Amygdala (tissue), 56 donors: ENCODE measurements at regions not wholly inside any gene's neighbourhood (a gene's known extent, or its start where the extent isn't known, plus 50 kb on each side); places are given as distances from the start of the nearest gene placed in this dataset.
"Not testable (repeated sequence)": the region's sequence is repeated elsewhere in the genome, so short reads cannot be mapped to it uniquely, and the experiment has no call there.

Experiments
- DNase-seq, 56 donors: peaks; one replicate each; lab custom pipeline; 2025; lab: John Stamatoyannopoulos, UW

- DNase-seq = no peak
These were observed 582.4 kb upstream of the BRINP1 start for GRCh38 chr9:119951591-119951990.

- no peak for DNase-seq
These were observed 581.9 kb upstream of the BRINP1 start for GRCh38 chr9:119951090-119951489.

- no peak for DNase-seq
These were observed 576.5 kb upstream of the BRINP1 start for GRCh38 chr9:119945686-119946085.

- no peak for DNase-seq
These were observed 571.9 kb upstream of the BRINP1 start for GRCh38 chr9:119941091-119941490.

GRCh38 chr9:119938871-119939270 is 569.6 kb upstream of the BRINP1 start:
- no peak for DNase-seq

GRCh38 chr9:119934497-119934896 is 565.3 kb upstream of the BRINP1 start:
- DNase-seq = no peak

- DNase-seq = no peak
These were observed 564.0 kb upstream of the BRINP1 start for GRCh38 chr9:119933191-119933590.

- DNase-seq = no peak
These were observed 555.5 kb upstream of the BRINP1 start for GRCh38 chr9:119924736-119925135.

- DNase-seq = no peak
These were observed 547.9 kb upstream of the BRINP1 start for GRCh38 chr9:119917175-119917574.

- DNase-seq = no peak
These were observed 537.8 kb upstream of the BRINP1 start for GRCh38 chr9:119907056-119907455.

GRCh38 chr9:119905724-119906123 is 536.5 kb upstream of the BRINP1 start:
- DNase-seq = no peak

GRCh38 chr9:119903851-119904250 is 534.6 kb upstream of the BRINP1 start:
- no peak for DNase-seq

GRCh38 chr9:119902611-119903010 is 533.4 kb upstream of the BRINP1 start:
- DNase-seq = no peak

GRCh38 chr9:119898316-119898715 is 529.1 kb upstream of the BRINP1 start:
- DNase-seq = no peak

GRCh38 chr9:119884438-119884837 is 515.2 kb upstream of the BRINP1 start:
- DNase-seq = no peak

- peak in 15 of 56 donors; percentile 1 to 37 (median 6) for DNase-seq
These were observed 512.7 kb upstream of the BRINP1 start for GRCh38 chr9:119881898-119882297.

GRCh38 chr9:119880361-119880760 is 511.1 kb upstream of the BRINP1 start:
- no peak for DNase-seq

GRCh38 chr9:119877306-119877705 is 508.1 kb upstream of the BRINP1 start:
- no peak for DNase-seq

GRCh38 chr9:119873877-119874276 is 504.6 kb upstream of the BRINP1 start:
- DNase-seq = no peak

GRCh38 chr9:119870251-119870650 is 501.0 kb upstream of the BRINP1 start:
- not testable (repeated sequence) for DNase-seq

GRCh38 chr9:119868694-119869093 is 499.5 kb upstream of the BRINP1 start:
- DNase-seq = no peak

GRCh38 chr9:119861842-119862241 is 492.6 kb upstream of the BRINP1 start:
- DNase-seq = no peak

GRCh38 chr9:119859128-119859527 is 489.9 kb upstream of the BRINP1 start:
- no peak for DNase-seq

GRCh38 chr9:119853126-119853525 is 483.9 kb upstream of the BRINP1 start:
- no peak for DNase-seq
